HCT116 (cell line): ENCODE measurements at regions not wholly inside any gene's neighbourhood (a gene's known extent, or its start where the extent isn't known, plus 50 kb on each side); places are given as distances from the start of the nearest gene placed in this dataset.

Source experiments
- ATAC-seq: fragments of 200-7000 bp; cut with Tn5 transposase; 2 replicates; pipeline ENCODE4 v1.9.1; 2020; ENCODE audit warnings: mild to moderate bottlenecking, moderate library complexity
- BruUV-seq: library from RNA; stranded (reverse); fragments of 400-500 nt; replicated peaks from 2 replicates; lab custom pipeline; 2021; lab: Mats Ljungman, UMichigan
- CTCF ChIA-PET: fragments of 300-600 bp; sonication (Branson Sonifier 250); formaldehyde crosslinking; loops from one replicate; lab custom pipeline; 2021; ENCODE audit warnings: antibody characterized with exemption; lab: Charles Lee
- POLR2A ChIA-PET: fragments of 300-600, 350-600 bp; sonication (Branson Sonifier 250); formaldehyde crosslinking; loops from one replicate; lab custom pipeline; 2021; ENCODE audit warnings: antibody characterized with exemption; lab: Charles Lee
- RAD21 ChIA-PET, 2 experiments: fragments of 300-600 bp; sonication (Branson Sonifier 250); formaldehyde crosslinking; loops; one replicate each; lab custom pipeline; 2023; ENCODE audit warnings: low total read pairs in 2 of 2; ENCODE audit not compliant: uncharacterized antibody in 2 of 2, unreplicated experiment in 2 of 2, low non-redundant PET in 1 of 2; lab: Charles Lee
- DNase-seq: peaks from one replicate; pipeline ENCODE4 v3.0.0-alpha.2; 2010; ENCODE audit warnings: low read depth, low spot score
- H2AFZ ChIP-seq: fragments of 200-600 bp; shearing (Covaris generic), sonication (generic); 2 replicates; pipeline ENCODE4 v1.6.1; 2017; ENCODE audit warnings: low read depth, mixed run types, mixed read lengths, antibody characterized with exemption, low read length; ENCODE audit not compliant: poor library complexity, severe bottlenecking
- H3K27ac ChIP-seq: 2 replicates; pipeline ENCODE4 v1.5.1; 2012; ENCODE audit warnings: low read depth, low read length
- H3K27me3 ChIP-seq: fragments of 200-600 bp; sonication (generic); 2 replicates; pipeline ENCODE4 v1.6.1; 2016; ENCODE audit warnings: mixed run types, low read length, mixed read lengths; ENCODE audit not compliant: insufficient read depth
- H3K36me3 ChIP-seq, 2 experiments: fragments of 200-500 bp in 1 of 2; fragments of 200-600 bp in 1 of 2; sonication (Bioruptor generic) in 1 of 2; sonication (generic) in 1 of 2; 2 replicates each; pipeline versions ENCODE4 v1.5.1 to v1.6.1; 2014 to 2016; ENCODE audit warnings: low read length in 2 of 2, inconsistent platforms in 1 of 2, mixed read lengths in 1 of 2, mixed run types in 1 of 2; ENCODE audit not compliant: insufficient read depth in 2 of 2, control insufficient read depth in 1 of 2
- H3K4me1 ChIP-seq, 2 experiments: fragments of 200-600 bp in 1 of 2; sonication (generic) in 1 of 2; 2 replicates each; pipeline versions ENCODE4 v1.5.1 to v1.6.1; 2012 to 2017; ENCODE audit warnings: low read length in 2 of 2, inconsistent platforms in 1 of 2, mild to moderate bottlenecking in 1 of 2, mixed read lengths in 1 of 2, mixed run types in 1 of 2, moderate library complexity in 1 of 2; ENCODE audit not compliant: insufficient read depth in 2 of 2, control insufficient read depth in 1 of 2
- H3K4me2 ChIP-seq: fragments of 200-600 bp; sonication (generic); 2 replicates; pipeline ENCODE4 v1.6.1; 2017; ENCODE audit warnings: mixed run types, low read length, mixed read lengths
- H3K4me3 ChIP-seq, 2 experiments: fragments of 200-600 bp in 1 of 2; sonication (generic) in 1 of 2; replicated peaks in 1 of 2; 2 replicates each; pipeline ENCODE4 v1.5.1; 2011 to 2016; ENCODE audit warnings: low read length in 2 of 2, control low read depth in 1 of 2, low read depth in 1 of 2, mild to moderate bottlenecking in 1 of 2, mixed read lengths in 1 of 2, mixed run types in 1 of 2
- H3K79me2 ChIP-seq: fragments of 200-600 bp; sonication (generic); 2 replicates; pipeline ENCODE4 v1.6.1; 2017; ENCODE audit warnings: mild to moderate bottlenecking, mixed run types, low read length, moderate library complexity, mixed read lengths; ENCODE audit not compliant: insufficient read depth
- H3K9ac ChIP-seq: fragments of 200-600 bp; sonication (generic); 2 replicates; pipeline ENCODE4 v1.6.1; 2016; ENCODE audit warnings: low read length, mixed read lengths
- H3K9me2 ChIP-seq: fragments of 200-600 bp; sonication (generic), shearing (Covaris generic); 2 replicates; pipeline ENCODE4 v1.6.1; 2017; ENCODE audit warnings: mixed run types, mild to moderate bottlenecking, moderate library complexity; ENCODE audit not compliant: insufficient read depth
- H3K9me3 ChIP-seq, 2 experiments: fragments of 200-500 bp in 1 of 2; fragments of 200-600 bp in 1 of 2; sonication (Bioruptor generic) in 1 of 2; sonication (generic) in 1 of 2; 2 replicates each; pipeline ENCODE4 v1.6.1; 2014 to 2017; ENCODE audit warnings: low read length in 2 of 2, mixed read lengths in 2 of 2, inconsistent platforms in 1 of 2, low read depth in 1 of 2, mild to moderate bottlenecking in 1 of 2, mixed run types in 1 of 2, moderate library complexity in 1 of 2; ENCODE audit not compliant: control insufficient read depth in 1 of 2, insufficient read depth in 1 of 2
- H4K20me1 ChIP-seq: fragments of 200-600 bp; sonication (generic), shearing (Covaris generic); 2 replicates; pipeline ENCODE4 v1.6.1; 2017; ENCODE audit warnings: mixed run types, mild to moderate bottlenecking, moderate library complexity; ENCODE audit not compliant: insufficient read depth
- CTCF ChIP-seq, 3 experiments: fragments of 200-600 bp in 1 of 3; sonication (generic) in 1 of 3; IDR thresholded peaks in 2 of 3; conservative IDR thresholded peaks in 1 of 3; 2 replicates each; pipeline ENCODE4 v1.5.1; 2012 to 2017; ENCODE audit warnings: low read depth in 2 of 3, low read length in 2 of 3, antibody characterized with exemption in 1 of 3, borderline replicate concordance in 1 of 3, control low read depth in 1 of 3, mild to moderate bottlenecking in 1 of 3, mixed read lengths in 1 of 3, mixed run types in 1 of 3, moderate library complexity in 1 of 3; ENCODE audit not compliant: insufficient read depth in 1 of 3
- RAD21 ChIP-seq: IDR thresholded peaks from 2 replicates; pipeline ENCODE4 v1.6.1; 2012; ENCODE audit warnings: low read depth, mild to moderate bottlenecking
- ZBTB33 ChIP-seq: IDR thresholded peaks from 2 replicates; pipeline ENCODE4 v1.6.1; 2011; ENCODE audit warnings: mild to moderate bottlenecking, low read length, moderate library complexity; ENCODE audit not compliant: insufficient replicate concordance; ENCODE audit errors: extremely low read depth
- intact Hi-C: fragments of 100-400 bp; cut with micrococcal nuclease; formaldehyde crosslinking; loops from 2 replicates; pipeline ENCODE4 v1.10.0; 2022

GRCh38 chr10:120735773-120736371 is 115.3 kb upstream of the WDR11 start:
- peak; percentile 39 to 91 (median 75); a peak in 5 of 6 replicates for TF ChIP-seq CTCF (IDR thresholded peaks at IDR 0.05 in 2 of 3, conservative IDR thresholded peaks at IDR 0.05 in 1 of 3; ENCODE audit: borderline replicate concordance in 1 of 3, insufficient read depth in 1 of 3, low read depth in 2 of 3, low read length in 2 of 3)
- no peak for TF ChIP-seq ZBTB33
- peak; percentile 59 for TF ChIP-seq RAD21
- peaks cover 0 to 9% of the 10 kb centered on the region in 2 experiments; a peak in 1 of 4 replicates for H3K4me1 ChIP-seq
- no peak overlapping the region for H3K9ac ChIP-seq
- intact Hi-C loops = loop anchor here (1.0 to 10.0 kb wide), 3 partner anchors 313 to 801 kb away; no protein-coding TSS in a partner anchor
- no peak overlapping the region for H3K4me3 ChIP-seq
- no peak overlapping the region for H3K27ac ChIP-seq
- ChIA-PET POLR2A (no interaction called here), CTCF (interaction anchor here (1.6 to 2.0 kb wide), 2 partner anchors 9 to 313 kb away, joined by 3 to 8 read pairs; no protein-coding TSS in a partner anchor), RAD21 (interaction anchor here in 1 of 2 experiments (0.6 kb wide), 1 partner anchor 217 kb away, joined by 3 read pairs; no protein-coding TSS in a partner anchor)
- no peaks in the 10 kb centered on the region for H3K9me3 ChIP-seq
- no peaks in the 10 kb centered on the region for H3K36me3 ChIP-seq
- no peaks in the 10 kb centered on the region for H3K9me2 ChIP-seq
- no peaks in the 10 kb centered on the region for H3K79me2 ChIP-seq
- H4K20me1 ChIP-seq = no peaks in the 10 kb centered on the region
- peaks cover 32% of the 10 kb centered on the region for H3K27me3 ChIP-seq
- no peak overlapping the region for H3K4me2 ChIP-seq
- BruUV-seq = no TSS peak
- no peak overlapping the region for H2AFZ ChIP-seq
- DNase-seq (peak; percentile 26), ATAC-seq (peak; percentile 86)
